ENCODE measurements at regions not wholly inside any gene's neighbourhood (a gene's known extent, or its start where the extent isn't known, plus 50 kb on each side); places are given as distances from the start of the nearest gene placed in this dataset.

- TF ChIP-seq CTCF (conservative IDR thresholded peaks at IDR 0.05; ENCODE audit: low read depth, low read length) (no peak), RAD21 (IDR thresholded peaks at IDR 0.05; ENCODE audit: low read length) (no peak), MAFK (IDR thresholded peaks at IDR 0.05; ENCODE audit: low read depth, low read length) (no peak), SMC3 (IDR thresholded peaks at IDR 0.05; ENCODE audit: low read depth, low read length) (no peak), CHD1 (IDR thresholded peaks at IDR 0.05; ENCODE audit: low read depth, low read length) (no peak), MXI1 (IDR thresholded peaks at IDR 0.05; ENCODE audit: borderline replicate concordance, low read depth, low read length) (no peak), POLR2A (IDR thresholded peaks at IDR 0.05; ENCODE audit: low read depth, low read length) (no peak), RFX5 (IDR thresholded peaks at IDR 0.05; ENCODE audit: low read depth, low read length) (no peak), FOS (IDR thresholded peaks at IDR 0.05; ENCODE audit: low read depth, low read length) (no peak), BHLHE40 (IDR thresholded peaks at IDR 0.05; ENCODE audit: low read depth, low read length) (no peak), NFE2L2 (IDR thresholded peaks at IDR 0.05; ENCODE audit: low read depth, low read length) (no peak)
Measured at GRCh38 chr14:42070031-42070430, 463.4 kb downstream of the LRFN5 start.
